ENCODE measurements at regions not wholly inside any gene's neighbourhood (a gene's known extent, or its start where the extent isn't known, plus 50 kb on each side); places are given as distances from the start of the nearest gene placed in this dataset.

DNA sequence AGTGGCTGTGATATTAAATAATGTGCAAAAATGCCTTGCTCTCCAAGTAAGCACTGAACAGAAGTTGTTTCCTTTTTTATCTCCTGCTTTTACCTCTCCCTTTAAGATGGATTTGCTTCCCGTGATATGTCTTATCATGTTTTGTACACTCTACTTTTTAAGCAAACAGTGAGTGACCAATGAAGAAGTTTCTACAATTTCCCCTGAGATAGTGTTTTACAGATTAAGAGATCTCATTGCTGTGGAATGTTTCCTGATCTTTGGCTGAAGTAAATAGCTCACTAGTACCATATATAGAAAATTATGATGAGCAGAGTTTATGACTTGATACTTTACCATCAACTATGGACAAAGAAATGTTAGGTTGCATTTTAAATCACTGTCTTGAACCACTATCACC lies 184.8 kb upstream of the PDE3A start:
- H3K27ac Mint-ChIP-seq = no peak overlapping the region
- no peaks in the 10 kb centered on the region for H3K27me3 Mint-ChIP-seq
- H3K4me1 Mint-ChIP-seq = no peaks in the 10 kb centered on the region
- no peak overlapping the region for H3K4me3 Mint-ChIP-seq
- H3K9me3 Mint-ChIP-seq = peaks cover 0 to 5% (median 0%) of the 10 kb centered on the region in 7 donors
- ATAC-seq (ENCODE audit: low read depth in 2 of 2) (no peak), DNase-seq (no peak)
- H3K36me3 Mint-ChIP-seq = no peaks in the 10 kb centered on the region

DNA sequence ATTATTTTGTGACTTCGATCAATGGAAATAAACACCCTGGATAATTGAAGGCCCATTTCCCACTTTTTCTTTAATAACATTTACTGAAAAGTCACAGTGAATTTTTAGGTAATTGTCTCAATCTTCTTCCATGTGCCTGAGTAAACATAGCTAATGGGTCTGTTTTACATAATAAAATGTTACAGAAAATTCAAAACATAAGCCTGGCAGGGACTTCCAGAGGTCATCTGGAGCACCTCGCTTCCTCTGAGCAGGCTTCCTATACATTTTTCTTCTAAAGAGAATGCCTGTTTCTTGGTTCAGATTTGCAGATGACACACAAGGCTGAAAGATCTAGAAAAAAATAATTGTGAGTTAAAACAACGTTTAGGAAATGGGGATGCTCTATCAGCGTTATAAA lies 183.8 kb upstream of the PDE3A start:
- DNase-seq (no peak), ATAC-seq (ENCODE audit: low read depth in 2 of 2) (no peak)
- no peak overlapping the region for H3K27ac Mint-ChIP-seq
- H3K4me3 Mint-ChIP-seq = peak overlapping the region in 1 of 8 donors; percentile 4
- H3K4me1 Mint-ChIP-seq = no peaks in the 10 kb centered on the region
- no peaks in the 10 kb centered on the region for H3K36me3 Mint-ChIP-seq
- H3K27me3 Mint-ChIP-seq = no peaks in the 10 kb centered on the region
- H3K9me3 Mint-ChIP-seq = peaks cover 0 to 9% (median 0%) of the 10 kb centered on the region in 7 donors

DNA sequence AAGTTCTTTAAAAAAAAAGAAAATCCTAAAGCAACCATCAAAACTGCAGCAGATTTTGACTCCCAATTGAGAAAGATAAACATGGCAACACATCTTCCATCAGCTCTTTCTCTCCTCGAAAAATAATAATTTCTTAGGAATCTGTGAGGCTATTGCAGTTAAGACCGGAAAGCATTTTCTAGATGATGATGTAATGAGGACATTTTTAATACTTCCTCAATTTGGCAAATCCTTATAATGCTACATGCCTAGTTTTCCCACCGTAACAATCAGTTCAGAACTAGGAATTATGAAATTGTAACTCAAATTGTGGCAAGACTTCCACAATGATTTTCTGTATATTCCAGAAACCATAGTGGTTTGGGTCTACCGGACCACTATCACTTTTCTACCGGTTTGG lies 180.9 kb upstream of the PDE3A start:
- Mint-ChIP-seq H3K4me1 (no peaks in the 10 kb centered on the region), H3K27ac (no peak overlapping the region), H3K9me3 (peaks cover 0 to 9% (median 0%) of the 10 kb centered on the region in 7 donors), H3K4me3 (no peak overlapping the region), H3K36me3 (no peaks in the 10 kb centered on the region), H3K27me3 (no peaks in the 10 kb centered on the region)
- DNase-seq = no peak
- no peak for ATAC-seq (ENCODE audit: low read depth in 2 of 2)

DNA sequence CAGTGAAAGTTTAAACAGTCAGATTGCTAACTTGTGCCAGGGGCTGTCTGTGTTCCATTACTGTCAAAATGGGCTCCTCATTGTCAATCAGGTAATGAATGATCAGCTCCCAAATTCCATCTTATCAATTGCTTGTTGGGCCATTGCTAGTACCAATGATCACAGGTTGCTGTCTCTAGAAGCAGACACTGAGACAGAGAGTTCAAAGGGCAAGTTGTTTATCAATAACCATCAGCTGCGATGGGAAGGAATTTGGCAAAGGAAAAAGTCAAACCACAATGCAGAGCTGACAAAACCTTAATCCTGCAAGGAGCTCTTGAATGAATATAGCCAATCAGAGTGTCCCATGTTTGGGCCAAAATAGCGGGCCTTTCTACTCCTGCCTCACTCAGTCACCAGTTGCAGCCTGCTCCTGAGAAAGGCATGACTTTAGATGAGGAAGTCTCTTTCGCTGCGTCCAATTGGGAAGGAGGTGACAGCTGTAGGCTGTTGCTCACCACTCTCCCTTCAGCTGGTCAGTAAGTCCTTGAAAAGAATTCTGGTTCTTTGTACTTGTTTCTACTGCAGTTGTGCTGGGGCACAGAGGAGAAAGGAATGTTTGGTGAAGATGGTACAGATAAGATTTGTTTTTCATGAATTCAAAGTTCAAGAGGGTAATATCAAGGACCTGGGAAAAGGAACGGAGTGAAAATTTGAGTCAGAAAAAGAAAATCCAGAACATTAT lies 179.2 kb upstream of the PDE3A start:
- H3K4me3 Mint-ChIP-seq = no peak overlapping the region
- no peak for ATAC-seq (ENCODE audit: low read depth in 2 of 2)
- H3K27ac Mint-ChIP-seq = no peak overlapping the region
- DNase-seq = no peak
- H3K27me3 Mint-ChIP-seq = no peaks in the 10 kb centered on the region
- no peaks in the 10 kb centered on the region for H3K36me3 Mint-ChIP-seq
- no peaks in the 10 kb centered on the region for H3K4me1 Mint-ChIP-seq
- peaks cover 0 to 9% (median 0%) of the 10 kb centered on the region in 7 donors for H3K9me3 Mint-ChIP-seq

DNA sequence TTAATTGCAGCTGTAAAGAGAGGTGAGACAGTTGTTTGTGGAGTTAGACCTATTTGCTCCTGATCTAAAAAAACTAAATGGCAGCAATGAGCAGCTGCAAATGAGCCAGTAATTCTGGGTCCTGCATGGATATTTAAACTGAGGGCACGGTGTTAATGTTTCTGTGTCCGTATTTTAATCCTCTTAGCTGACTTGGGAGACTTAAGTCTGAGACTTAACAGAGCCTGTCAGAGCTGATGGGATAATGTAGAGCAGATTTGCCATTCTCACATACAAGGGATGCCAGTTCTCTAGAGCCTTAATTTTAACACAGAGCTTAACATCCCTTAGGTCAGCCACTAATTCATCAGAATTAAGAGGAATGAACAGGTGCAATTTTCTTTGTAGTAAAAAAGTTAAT lies 178.6 kb upstream of the PDE3A start:
- no peak overlapping the region for H3K27ac Mint-ChIP-seq
- no peaks in the 10 kb centered on the region for H3K36me3 Mint-ChIP-seq
- H3K27me3 Mint-ChIP-seq = no peaks in the 10 kb centered on the region
- ATAC-seq (ENCODE audit: low read depth in 2 of 2) (no peak), DNase-seq (no peak)
- no peak overlapping the region for H3K4me3 Mint-ChIP-seq
- H3K4me1 Mint-ChIP-seq = no peaks in the 10 kb centered on the region
- peaks cover 0 to 9% (median 0%) of the 10 kb centered on the region in 7 donors for H3K9me3 Mint-ChIP-seq

DNA sequence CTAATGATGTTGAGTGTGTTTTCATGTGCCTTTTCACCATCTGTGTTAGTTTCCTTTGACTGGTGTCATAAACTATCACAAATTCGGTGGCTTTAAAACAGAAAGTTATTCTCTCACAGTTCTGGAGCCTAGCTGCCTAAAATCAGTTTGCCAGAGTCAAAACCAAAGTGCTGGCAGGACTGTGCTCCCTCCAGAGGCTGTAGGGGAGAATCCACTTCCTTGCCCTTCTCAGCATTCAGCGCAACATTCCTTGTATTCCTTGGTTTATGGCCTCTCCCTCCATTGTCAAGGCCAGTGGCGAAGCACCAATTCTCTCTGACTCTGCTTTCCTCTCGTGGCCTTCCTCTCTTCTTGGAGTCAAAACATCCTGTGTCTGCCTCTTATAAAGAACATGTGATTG lies 174.2 kb upstream of the PDE3A start:
- ATAC-seq (ENCODE audit: low read depth in 2 of 2) (no peak), DNase-seq (no peak)
- Mint-ChIP-seq H3K27me3 (no peaks in the 10 kb centered on the region), H3K4me1 (no peaks in the 10 kb centered on the region), H3K9me3 (peaks cover 0 to 5% (median 2%) of the 10 kb centered on the region in 7 donors), H3K4me3 (no peak overlapping the region), H3K36me3 (no peaks in the 10 kb centered on the region), H3K27ac (no peak overlapping the region)

DNA sequence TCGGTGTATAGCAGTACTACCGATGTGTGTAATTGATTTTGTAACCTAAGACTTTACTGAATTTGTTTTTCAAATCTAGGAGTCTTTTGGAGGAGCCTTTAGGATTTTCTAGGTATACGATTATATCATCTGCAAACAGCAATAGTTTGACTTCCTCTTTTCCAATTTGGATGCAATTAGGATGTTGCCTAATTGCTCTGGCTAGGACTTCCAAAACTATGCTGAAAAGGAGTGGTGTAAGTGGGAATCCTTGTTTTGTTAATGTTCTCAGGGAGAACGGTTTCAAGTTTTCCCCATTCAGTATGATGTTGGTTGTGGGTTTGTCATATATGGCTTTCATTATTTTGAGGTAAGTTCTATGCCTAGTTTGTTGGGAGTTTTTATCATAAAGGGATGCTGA lies 171.6 kb upstream of the PDE3A start:
- H3K4me1 Mint-ChIP-seq = no peaks in the 10 kb centered on the region
- no peak overlapping the region for H3K27ac Mint-ChIP-seq
- DNase-seq = no peak
- ATAC-seq (ENCODE audit: low read depth in 2 of 2) = no peak
- H3K36me3 Mint-ChIP-seq = no peaks in the 10 kb centered on the region
- H3K27me3 Mint-ChIP-seq = no peaks in the 10 kb centered on the region
- peaks cover 0 to 6% (median 2%) of the 10 kb centered on the region in 7 donors for H3K9me3 Mint-ChIP-seq
- H3K4me3 Mint-ChIP-seq = no peak overlapping the region

DNA sequence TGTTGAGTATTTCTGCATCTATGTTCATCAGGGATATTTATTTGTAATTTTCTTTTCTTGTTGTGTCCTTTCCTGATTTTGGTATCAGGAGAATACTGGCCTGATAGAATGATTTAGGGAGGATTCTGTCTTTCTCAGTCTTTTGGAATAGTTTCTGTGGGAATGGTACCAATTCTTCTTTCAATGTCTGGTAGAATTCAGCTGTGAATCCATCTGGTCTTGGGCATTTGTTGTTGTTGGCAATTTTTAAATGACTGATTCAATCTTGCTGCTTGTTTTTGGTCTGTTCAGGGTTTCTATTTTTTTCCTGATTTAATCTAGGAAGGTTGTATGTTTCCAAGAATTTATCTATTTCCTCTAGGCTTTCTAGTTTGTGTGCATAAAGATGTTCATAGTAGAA lies 170.9 kb upstream of the PDE3A start:
- peaks cover 0 to 6% (median 2%) of the 10 kb centered on the region in 7 donors for H3K9me3 Mint-ChIP-seq

DNA sequence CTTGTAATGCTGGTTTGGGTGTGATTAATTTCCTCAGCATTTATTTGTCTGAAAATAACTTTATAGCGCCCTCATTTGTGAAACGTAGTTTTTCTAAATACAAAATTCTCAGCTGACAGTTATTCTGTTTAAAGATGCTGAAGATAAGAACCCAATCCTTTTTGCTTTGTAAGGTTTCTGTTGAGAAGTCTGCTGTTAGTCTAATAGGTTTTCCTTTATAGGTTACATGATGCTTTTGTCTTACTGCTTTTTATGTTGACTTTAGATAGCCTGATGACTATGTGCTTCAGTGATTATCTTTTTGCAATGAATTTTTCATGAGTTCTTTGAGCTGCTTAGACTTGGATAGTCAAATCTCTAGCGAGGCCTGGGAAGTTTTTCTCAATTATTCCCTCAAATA lies 168.6 kb upstream of the PDE3A start:
- H3K4me3 Mint-ChIP-seq = no peak overlapping the region
- no peak for DNase-seq
- no peaks in the 10 kb centered on the region for H3K36me3 Mint-ChIP-seq
- H3K27me3 Mint-ChIP-seq = no peaks in the 10 kb centered on the region
- H3K27ac Mint-ChIP-seq = no peak overlapping the region
- H3K9me3 Mint-ChIP-seq = peaks cover 0 to 6% (median 2%) of the 10 kb centered on the region in 7 donors
- no peaks in the 10 kb centered on the region for H3K4me1 Mint-ChIP-seq
- ATAC-seq (ENCODE audit: low read depth in 2 of 2) = no peak

More for the DNA sequence above, 170.9 kb upstream of the PDE3A start:
- Mint-ChIP-seq H3K4me3 (no peak overlapping the region), H3K27me3 (no peaks in the 10 kb centered on the region), H3K36me3 (no peaks in the 10 kb centered on the region), H3K27ac (no peak overlapping the region), H3K4me1 (no peaks in the 10 kb centered on the region)
- ATAC-seq (ENCODE audit: low read depth in 2 of 2) (no peak), DNase-seq (no peak)

DNA sequence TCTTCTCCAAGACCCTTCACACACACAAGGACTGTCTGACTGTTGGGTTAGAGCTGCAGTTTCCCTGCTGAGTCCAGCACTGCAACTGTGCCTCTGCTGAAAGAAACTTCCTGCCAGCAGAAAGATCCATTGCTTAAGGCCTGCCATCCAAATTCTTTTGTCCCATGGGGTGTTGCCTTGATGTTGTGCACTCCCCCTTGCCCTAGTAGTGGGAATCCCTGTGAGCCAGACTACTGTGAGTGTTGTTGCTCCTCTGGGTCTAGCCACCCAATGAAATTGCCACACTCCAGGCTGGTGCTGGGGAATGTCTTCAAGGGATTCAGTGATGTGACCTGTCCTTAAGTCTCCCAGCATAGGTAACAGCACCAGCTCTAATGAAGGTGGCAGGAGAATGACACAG lies 166.6 kb upstream of the PDE3A start:
- DNase-seq (no peak), ATAC-seq (ENCODE audit: low read depth in 2 of 2) (no peak)
- no peak overlapping the region for H3K27ac Mint-ChIP-seq
- no peaks in the 10 kb centered on the region for H3K36me3 Mint-ChIP-seq
- peaks cover 0 to 6% (median 2%) of the 10 kb centered on the region in 7 donors for H3K9me3 Mint-ChIP-seq
- no peaks in the 10 kb centered on the region for H3K27me3 Mint-ChIP-seq
- no peak overlapping the region for H3K4me3 Mint-ChIP-seq
- H3K4me1 Mint-ChIP-seq = no peaks in the 10 kb centered on the region

DNA sequence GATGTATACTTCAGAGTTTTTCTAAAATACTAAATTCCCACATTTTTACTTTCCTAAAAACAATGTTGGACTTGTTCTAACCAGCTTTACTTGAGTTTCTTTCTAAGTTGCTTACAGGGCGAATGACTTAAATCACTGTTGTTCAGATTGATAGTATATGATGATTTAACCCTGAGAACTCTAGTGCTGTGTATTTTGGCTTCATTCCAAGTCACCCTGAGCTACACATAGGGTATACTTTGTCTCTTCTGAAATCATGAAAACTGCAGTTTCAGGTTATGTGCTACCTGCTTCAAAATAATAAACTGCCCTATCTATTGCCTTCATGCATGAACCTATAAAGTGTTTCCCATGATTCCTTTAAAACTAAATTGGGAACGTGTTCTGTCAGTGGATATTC lies 162.5 kb upstream of the PDE3A start:
- ATAC-seq (ENCODE audit: low read depth in 2 of 2) (no peak), DNase-seq (no peak)
- Mint-ChIP-seq H3K27me3 (no peaks in the 10 kb centered on the region), H3K36me3 (no peaks in the 10 kb centered on the region), H3K27ac (no peak overlapping the region), H3K4me3 (no peak overlapping the region), H3K4me1 (peaks cover 0 to 6% (median 5%) of the 10 kb centered on the region in 3 donors), H3K9me3 (peaks cover 0 to 4% (median 0%) of the 10 kb centered on the region in 7 donors)

DNA sequence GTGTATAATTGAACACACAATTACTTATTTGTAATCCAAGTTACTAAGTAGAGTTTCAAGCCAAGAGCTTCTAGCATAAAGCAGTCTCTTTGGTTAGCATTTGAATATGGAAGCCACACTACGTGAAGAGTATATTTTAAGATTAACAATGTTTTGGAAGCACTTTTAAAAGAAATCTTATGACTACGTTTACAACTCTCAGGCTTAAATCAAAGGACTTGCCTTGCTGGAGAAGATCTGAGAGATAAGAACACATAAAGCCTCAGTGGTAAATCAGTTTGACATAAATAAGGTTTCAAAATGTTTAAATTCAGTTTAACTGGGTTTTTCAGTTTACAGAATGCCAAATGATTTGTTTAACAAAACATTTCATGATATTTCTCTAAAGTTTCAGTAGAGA lies 161.9 kb upstream of the PDE3A start:
- ATAC-seq (ENCODE audit: low read depth in 2 of 2) (no peak), DNase-seq (no peak)
- H3K36me3 Mint-ChIP-seq = no peaks in the 10 kb centered on the region
- no peak overlapping the region for H3K27ac Mint-ChIP-seq
- H3K4me1 Mint-ChIP-seq = peaks cover 0 to 7% (median 6%) of the 10 kb centered on the region in 3 donors
- no peaks in the 10 kb centered on the region for H3K27me3 Mint-ChIP-seq
- H3K9me3 Mint-ChIP-seq = peaks cover 0 to 4% (median 0%) of the 10 kb centered on the region in 7 donors
- no peak overlapping the region for H3K4me3 Mint-ChIP-seq

DNA sequence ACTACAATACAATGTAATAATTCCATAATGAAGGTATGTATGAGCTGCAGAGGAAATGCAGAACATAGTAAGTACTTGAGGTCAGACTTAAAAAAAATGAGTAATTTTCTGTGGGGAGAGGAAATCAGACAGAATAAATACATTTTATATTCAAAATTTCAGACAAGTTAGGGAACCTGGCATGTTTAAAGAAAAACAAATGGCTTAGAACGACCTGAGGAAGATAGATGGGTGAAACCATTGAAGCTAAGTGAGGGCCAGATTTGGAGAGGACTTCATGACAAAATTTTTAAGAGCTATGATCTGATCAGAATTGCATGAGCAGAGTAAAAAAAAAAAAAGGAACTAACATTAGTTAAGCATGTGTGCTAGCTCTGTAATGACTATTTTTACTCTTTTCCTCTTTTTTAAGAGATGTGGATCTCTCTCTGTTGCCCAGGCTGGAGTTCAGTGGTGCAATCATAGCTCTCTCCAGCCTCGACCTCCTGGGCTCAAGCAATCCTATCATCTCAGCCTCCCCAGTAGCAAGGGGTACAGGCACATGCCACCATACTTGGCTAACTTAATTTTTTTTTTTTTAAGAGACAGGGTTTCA lies 157.6 kb upstream of the PDE3A start:
- DNase-seq = no peak
- H3K9me3 Mint-ChIP-seq = peaks cover 0 to 4% (median 0%) of the 10 kb centered on the region in 7 donors

DNA sequence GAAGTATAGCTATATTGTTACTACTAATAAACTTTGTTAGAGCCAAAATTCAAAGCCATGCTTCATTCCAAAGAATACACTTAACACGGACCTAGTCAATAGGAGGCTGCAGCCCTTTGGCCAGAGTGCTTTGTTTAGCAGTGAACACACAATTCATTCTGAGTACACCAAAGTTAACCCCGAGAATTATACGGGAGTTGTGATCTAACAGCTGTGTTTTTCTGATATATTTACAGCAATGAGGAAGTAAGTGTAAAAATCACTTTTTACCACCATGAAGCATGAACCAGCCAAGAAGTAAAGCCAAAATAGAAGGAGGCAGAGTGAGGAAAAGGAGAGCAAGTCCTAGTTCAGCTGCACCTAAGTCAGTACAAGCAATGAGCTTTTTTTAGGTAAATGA lies 156.8 kb upstream of the PDE3A start:
- ATAC-seq (ENCODE audit: low read depth in 2 of 2) (no peak), DNase-seq (no peak)
- peaks cover 0 to 9% (median 6%) of the 10 kb centered on the region in 3 donors for H3K4me1 Mint-ChIP-seq
- no peak overlapping the region for H3K27ac Mint-ChIP-seq
- no peaks in the 10 kb centered on the region for H3K36me3 Mint-ChIP-seq
- peaks cover 0 to 10% (median 2%) of the 10 kb centered on the region in 7 donors for H3K9me3 Mint-ChIP-seq
- no peaks in the 10 kb centered on the region for H3K27me3 Mint-ChIP-seq
- no peak overlapping the region for H3K4me3 Mint-ChIP-seq

More for the DNA sequence above, 157.6 kb upstream of the PDE3A start:
- H3K36me3 Mint-ChIP-seq = no peaks in the 10 kb centered on the region
- H3K4me1 Mint-ChIP-seq = peaks cover 0 to 9% (median 6%) of the 10 kb centered on the region in 3 donors
- H3K27ac Mint-ChIP-seq = peak overlapping the region in 1 of 6 donors; percentile 8
- H3K27me3 Mint-ChIP-seq = no peaks in the 10 kb centered on the region
- ATAC-seq (ENCODE audit: low read depth in 2 of 2) = no peak
- no peak overlapping the region for H3K4me3 Mint-ChIP-seq
